GM12873 (cell line): ENCODE measurements at regions not wholly inside any gene's neighbourhood (a gene's known extent, or its start where the extent isn't known, plus 50 kb on each side); places are given as distances from the start of the nearest gene placed in this dataset.

Experiments used
- CTCF ChIP-seq: IDR thresholded peaks from 2 replicates; pipeline ENCODE4 v1.5.1; 2012; ENCODE audit warnings: low read depth, mild to moderate bottlenecking, moderate library complexity, low read length, control low read depth; ENCODE audit not compliant: insufficient read depth; ENCODE audit errors: missing control alignments

GRCh38 chr4:96395747-96396146 lies 555.9 kb downstream of the PDHA2 start:
- TF ChIP-seq CTCF, result no peak

GRCh38 chr4:96406742-96407141 lies 566.8 kb downstream of the PDHA2 start:
- TF ChIP-seq CTCF, result no peak

GRCh38 chr4:96407225-96407624 lies 567.3 kb downstream of the PDHA2 start:
- no peak for TF ChIP-seq CTCF

GRCh38 chr4:96407738-96408463 lies 568.0 kb downstream of the PDHA2 start:
- TF ChIP-seq CTCF, result no peak

- no peak for TF ChIP-seq CTCF
Measured at GRCh38 chr4:96429657-96430056, 589.8 kb downstream of the PDHA2 start.

GRCh38 chr4:96431094-96431493 lies 591.2 kb downstream of the PDHA2 start:
- no peak for TF ChIP-seq CTCF

GRCh38 chr4:96448315-96448872 lies 608.5 kb downstream of the PDHA2 start:
- no peak for TF ChIP-seq CTCF
